B cell (primary cell): ENCODE measurements at regions not wholly inside any gene's neighbourhood (a gene's known extent, or its start where the extent isn't known, plus 50 kb on each side); places are given as distances from the start of the nearest gene placed in this dataset.

Experiments used
- ATAC-seq: fragments of 200-7000 bp; cut with Tn5 transposase; one replicate; pipeline ENCODE4 v1.10.0; 2021; ENCODE audit warnings: low read depth, mild to moderate bottlenecking, moderate number of reproducible peaks, moderate library complexity
- CTCF ChIA-PET: fragments of 350-600 bp; sonication (Branson Sonifier 250); formaldehyde crosslinking; loops from one replicate; lab custom pipeline; 2021; ENCODE audit warnings: antibody characterized with exemption, inconsistent platforms; lab: Charles Lee
- POLR2A ChIA-PET: fragments of 350-600 bp; sonication (Branson Sonifier 250); formaldehyde crosslinking; loops from one replicate; lab custom pipeline; 2021; ENCODE audit warnings: antibody characterized with exemption; lab: Charles Lee
- DNase-seq: peaks from one replicate; pipeline ENCODE4 v3.0.0; 2013
- H2AFZ ChIP-seq: 2 replicates; pipeline ENCODE4 v1.6.1; 2012; ENCODE audit warnings: mild to moderate bottlenecking, low read depth, low read length; ENCODE audit not compliant: insufficient read depth, poor library complexity, severe bottlenecking
- H3K27ac ChIP-seq, 2 donors: 1 replicate in 1 of 2; 2 replicates in 1 of 2; pipeline ENCODE4 v1.5.1; 2012 to 2013; ENCODE audit warnings: low read length in 2 of 2, mild to moderate bottlenecking in 2 of 2, moderate library complexity in 1 of 2
- H3K27me3 ChIP-seq, 4 experiments: fragments of 200-600 bp in 1 of 4; sonication (generic) in 1 of 4; replicated peaks in 1 of 4; 1 replicate in 2 of 4; 2 replicates in 2 of 4; pipeline versions ENCODE4 v1.6.1 to v1.7.0; 2013 to 2016; ENCODE audit warnings: low read length in 3 of 4, mild to moderate bottlenecking in 2 of 4, mixed read lengths in 1 of 4, moderate library complexity in 1 of 4; ENCODE audit not compliant: insufficient read depth in 4 of 4, control insufficient read depth in 3 of 4; ENCODE audit errors: control extremely low read depth in 1 of 4
- H3K36me3 ChIP-seq, 2 experiments: replicated peaks in 1 of 2; 1 replicate in 1 of 2; 2 replicates in 1 of 2; pipeline versions ENCODE4 v1.6.1 to v1.7.1; 2013; ENCODE audit warnings: low read length in 1 of 2; ENCODE audit not compliant: insufficient read depth in 2 of 2, control insufficient read depth in 1 of 2; ENCODE audit errors: control extremely low read depth in 1 of 2, extremely low read depth in 1 of 2
- H3K4me1 ChIP-seq, 2 donors: fragments of 200-600 bp in 1 of 2; sonication (generic) in 1 of 2; 1 replicate in 1 of 2; 2 replicates in 1 of 2; pipeline versions ENCODE4 v1.5.1 to v1.6.1; 2013 to 2017; ENCODE audit warnings: low read length in 2 of 2; ENCODE audit not compliant: control insufficient read depth in 2 of 2, insufficient read depth in 2 of 2
- H3K4me2 ChIP-seq: replicated peaks from 2 replicates; pipeline ENCODE3; 2012; ENCODE audit warnings: mild to moderate bottlenecking, low read depth, low read length; ENCODE audit not compliant: poor library complexity, severe bottlenecking
- H3K4me3 ChIP-seq, 5 experiments: fragments of 200-600 bp in 1 of 5; sonication (generic) in 1 of 5; 1 replicate in 3 of 5; 2 replicates in 2 of 5; pipeline versions ENCODE4 v1.5.1 to v1.7.0; 2011 to 2016; ENCODE audit warnings: low read length in 4 of 5, mild to moderate bottlenecking in 4 of 5, low read depth in 2 of 5, control low read depth in 1 of 5, moderate library complexity in 1 of 5; ENCODE audit not compliant: insufficient read depth in 1 of 5; ENCODE audit errors: control extremely low read depth in 1 of 5, extremely low read depth in 1 of 5
- H3K79me2 ChIP-seq: fragments of 200-600 bp; sonication (generic); one replicate; pipeline ENCODE4 v1.6.0; 2016; ENCODE audit warnings: low read length; ENCODE audit not compliant: control insufficient read depth, insufficient read depth
- H3K9ac ChIP-seq: fragments of 200-600 bp; sonication (generic); 2 replicates; pipeline ENCODE4 v1.6.1; 2017; ENCODE audit warnings: mild to moderate bottlenecking, low read length, moderate library complexity
- H3K9me3 ChIP-seq, 3 donors: one replicate each; pipeline versions ENCODE4 v1.6.1 to v1.7.1; 2013; ENCODE audit warnings: low read length in 2 of 3; ENCODE audit not compliant: control insufficient read depth in 2 of 3, insufficient read depth in 1 of 3; ENCODE audit errors: control extremely low read depth in 1 of 3
- H4K20me1 ChIP-seq: 2 replicates; pipeline ENCODE4 v1.6.0; 2012; ENCODE audit warnings: mild to moderate bottlenecking, low read length; ENCODE audit not compliant: insufficient read depth, control insufficient read depth, poor library complexity, severe bottlenecking
- H3K27ac Mint-ChIP-seq: one replicate; pipeline ENCODE4 v1.8.0; 2021; ENCODE audit warnings: mixed read lengths
- H3K27me3 Mint-ChIP-seq: one replicate; pipeline ENCODE4 v1.8.0; 2021; ENCODE audit warnings: mixed read lengths
- H3K4me1 Mint-ChIP-seq: one replicate; pipeline ENCODE4 v1.8.0; 2021; ENCODE audit warnings: mixed read lengths
- H3K4me3 Mint-ChIP-seq: one replicate; pipeline ENCODE4 v1.8.0; 2021; ENCODE audit warnings: mixed read lengths
- H3K9me3 Mint-ChIP-seq: one replicate; pipeline ENCODE4 v1.8.0; 2022; ENCODE audit warnings: mixed read lengths; ENCODE audit not compliant: insufficient read depth
- EZH2 ChIP-seq: IDR thresholded peaks from 2 replicates; pipeline ENCODE4 v1.6.1; 2012; ENCODE audit warnings: borderline replicate concordance, low read depth, mild to moderate bottlenecking, moderate library complexity, low read length; ENCODE audit not compliant: insufficient read depth, poor library complexity, severe bottlenecking
- WGBS: methylation state at CpG from one replicate; pipeline ENCODE4 v1.1.5; 2013; ENCODE audit warnings: missing lambda C conversion rate; ENCODE audit not compliant: insufficient coverage; 5-methylcytosine and 5-hydroxymethylcytosine counted together
- intact Hi-C: fragments of 100-400 bp; cut with micrococcal nuclease; formaldehyde crosslinking; loops from one replicate; pipeline ENCODE4 v1.10.0; 2022
- TF ChIP-seq, protein P1 (sequence below): fragments of 200-600 bp; IDR thresholded peaks from one replicate; pipeline ENCODE4 v1.8.0; 2022; ENCODE audit warnings: antibody characterized with exemption, mild to moderate bottlenecking

DNA sequence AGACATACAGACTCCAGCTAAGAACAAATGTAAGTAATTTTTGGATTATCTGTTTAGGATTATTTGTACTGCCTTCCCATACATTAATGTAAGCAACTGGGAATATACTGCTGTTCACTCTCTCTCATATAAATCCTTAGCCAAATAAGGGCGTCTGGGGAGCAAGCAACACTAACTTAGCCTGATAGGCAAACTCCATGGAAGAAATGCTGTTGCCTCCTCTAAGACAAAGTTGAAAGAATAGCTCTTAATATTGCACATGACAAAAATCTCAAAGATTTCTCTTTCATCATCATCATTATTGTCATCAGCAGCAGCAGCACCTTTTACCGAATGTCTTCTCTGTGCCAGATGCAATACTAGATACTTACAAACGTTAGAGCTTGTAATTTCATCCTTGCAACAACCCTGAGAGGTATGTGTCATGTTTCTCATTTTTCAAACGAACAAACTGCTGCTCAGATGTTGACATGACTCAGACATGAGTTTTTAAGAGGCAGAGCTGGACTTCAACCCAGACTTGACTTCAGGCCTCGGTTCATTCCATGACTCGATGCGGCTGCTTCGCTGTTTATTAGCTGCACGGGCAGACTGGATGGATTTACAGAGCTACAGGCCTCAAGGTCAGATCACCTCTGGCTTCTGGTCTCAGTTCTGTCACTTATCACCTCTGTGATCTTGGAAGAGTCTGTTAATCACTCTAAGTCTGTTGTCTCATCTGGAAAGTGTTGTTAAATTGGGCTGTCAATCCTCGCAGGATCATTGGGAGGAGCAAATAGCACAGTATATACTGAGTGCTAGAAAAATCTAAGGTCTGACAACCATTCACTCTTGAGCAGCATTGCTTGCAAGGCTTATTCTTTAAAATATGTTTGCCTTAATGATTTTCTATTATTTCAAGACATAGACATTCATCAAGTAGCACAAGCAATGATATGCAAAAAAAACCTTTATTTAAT is 126.3 kb upstream of the CELF2 start:
- no peaks in the 10 kb centered on the region for H3K27me3 ChIP-seq
- no peak overlapping the region for H3K27ac ChIP-seq
- H3K4me3 ChIP-seq, result no peak overlapping the region
- Mint-ChIP-seq H3K4me3 (no peak overlapping the region), H3K27me3 (peaks cover 24% of the 10 kb centered on the region), H3K4me1 (no peaks in the 10 kb centered on the region), H3K27ac (no peak overlapping the region), H3K9me3 (peaks cover 6% of the 10 kb centered on the region)
- intact Hi-C loops, result no loop called here
- ChIA-PET CTCF (interaction anchor here (0.6 kb wide), 1 partner anchor 88 kb away, joined by 3 read pairs; no protein-coding TSS in a partner anchor), POLR2A (no interaction called here)
- no peak overlapping the region for H2AFZ ChIP-seq
- peaks cover 0 to 1% (median 0%) of the 10 kb centered on the region in 3 donors for H3K9me3 ChIP-seq
- DNase-seq (no peak), ATAC-seq (no peak)
- H3K79me2 ChIP-seq, result no peaks in the 10 kb centered on the region
- H3K4me1 ChIP-seq, result no peaks in the 10 kb centered on the region
- H4K20me1 ChIP-seq, result no peaks in the 10 kb centered on the region
- no peak overlapping the region for H3K9ac ChIP-seq
- 93% methylated on average over 9 of the region's 10 CpGs for WGBS
- no peak overlapping the region for H3K4me2 ChIP-seq
- TF ChIP-seq, protein P1, sequence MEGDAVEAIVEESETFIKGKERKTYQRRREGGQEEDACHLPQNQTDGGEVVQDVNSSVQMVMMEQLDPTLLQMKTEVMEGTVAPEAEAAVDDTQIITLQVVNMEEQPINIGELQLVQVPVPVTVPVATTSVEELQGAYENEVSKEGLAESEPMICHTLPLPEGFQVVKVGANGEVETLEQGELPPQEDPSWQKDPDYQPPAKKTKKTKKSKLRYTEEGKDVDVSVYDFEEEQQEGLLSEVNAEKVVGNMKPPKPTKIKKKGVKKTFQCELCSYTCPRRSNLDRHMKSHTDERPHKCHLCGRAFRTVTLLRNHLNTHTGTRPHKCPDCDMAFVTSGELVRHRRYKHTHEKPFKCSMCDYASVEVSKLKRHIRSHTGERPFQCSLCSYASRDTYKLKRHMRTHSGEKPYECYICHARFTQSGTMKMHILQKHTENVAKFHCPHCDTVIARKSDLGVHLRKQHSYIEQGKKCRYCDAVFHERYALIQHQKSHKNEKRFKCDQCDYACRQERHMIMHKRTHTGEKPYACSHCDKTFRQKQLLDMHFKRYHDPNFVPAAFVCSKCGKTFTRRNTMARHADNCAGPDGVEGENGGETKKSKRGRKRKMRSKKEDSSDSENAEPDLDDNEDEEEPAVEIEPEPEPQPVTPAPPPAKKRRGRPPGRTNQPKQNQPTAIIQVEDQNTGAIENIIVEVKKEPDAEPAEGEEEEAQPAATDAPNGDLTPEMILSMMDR, result no peak
- TF ChIP-seq EZH2, result no peak
- H3K36me3 ChIP-seq, result no peaks in the 10 kb centered on the region

DNA sequence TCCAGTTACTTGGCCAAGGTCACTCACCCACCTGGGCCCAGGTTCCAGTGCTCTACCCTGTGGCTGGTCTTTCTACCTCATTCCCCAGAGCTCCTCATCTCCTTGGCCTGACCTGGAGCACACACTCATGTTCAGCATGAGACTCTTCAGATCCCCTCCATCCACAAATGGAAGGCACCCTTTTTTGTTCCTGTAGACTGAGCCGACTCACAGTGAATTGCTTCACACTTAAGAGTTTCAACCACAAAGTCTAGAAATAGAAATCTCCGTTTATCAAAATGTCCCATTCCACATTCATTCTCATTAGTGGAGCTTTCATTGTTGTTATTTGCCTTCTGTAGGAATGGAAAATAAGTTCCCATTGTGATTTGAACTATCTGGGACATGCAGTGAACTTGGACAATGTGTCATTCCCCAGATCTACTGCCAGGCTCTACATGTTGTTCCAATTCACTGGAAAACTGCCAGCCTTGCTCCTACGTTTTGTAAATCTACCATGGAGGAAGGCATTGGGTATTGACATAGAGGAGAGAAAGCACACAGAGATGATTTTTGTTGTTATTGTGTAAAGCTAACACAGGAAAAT is 125.3 kb upstream of the CELF2 start:
- POLR2A ChIA-PET, result no interaction called here
- H3K27me3 ChIP-seq, result no peaks in the 10 kb centered on the region
- H3K27me3 Mint-ChIP-seq, result peaks cover 24% of the 10 kb centered on the region
- H3K4me3 ChIP-seq, result no peak overlapping the region
- H3K4me1 Mint-ChIP-seq, result no peaks in the 10 kb centered on the region
- no CpG with 5 or more reads among the region's 3 CpGs for WGBS
- peaks cover 6% of the 10 kb centered on the region for H3K9me3 Mint-ChIP-seq
- ATAC-seq (no peak), DNase-seq (no peak)
- no peaks in the 10 kb centered on the region for H3K79me2 ChIP-seq
- intact Hi-C loops, result no loop called here
- H3K27ac Mint-ChIP-seq, result no peak overlapping the region
- H3K9ac ChIP-seq, result no peak overlapping the region
- no peaks in the 10 kb centered on the region for H3K4me1 ChIP-seq
- H3K4me2 ChIP-seq, result no peak overlapping the region
- no peak overlapping the region for H2AFZ ChIP-seq
- H3K9me3 ChIP-seq, result peaks cover 0 to 1% (median 0%) of the 10 kb centered on the region in 3 donors
- H4K20me1 ChIP-seq, result no peaks in the 10 kb centered on the region
- no peak overlapping the region for H3K4me3 Mint-ChIP-seq
- H3K27ac ChIP-seq, result no peak overlapping the region
- CTCF ChIA-PET, result no interaction called here
- TF ChIP-seq EZH2, result no peak
- TF ChIP-seq, protein P1, result no peak
- no peaks in the 10 kb centered on the region for H3K36me3 ChIP-seq
